Mesenchymal stem cell (in vitro differentiated cells and primary cell): ENCODE measurements at regions not wholly inside any gene's neighbourhood (a gene's known extent, or its start where the extent isn't known, plus 50 kb on each side); places are given as distances from the start of the nearest gene placed in this dataset.
"Not testable (repeated sequence)": the region's sequence is repeated elsewhere in the genome, so short reads cannot be mapped to it uniquely, and the experiment has no call there.

Experiments used
- DNase-seq: peaks from one replicate; pipeline ENCODE4 v3.0.0-alpha.2; 2013
- H2AFZ ChIP-seq: one replicate; pipeline ENCODE4 v1.6.1; 2013; ENCODE audit warnings: low read depth, mild to moderate bottlenecking, control low read depth, inconsistent platforms, low read length, moderate library complexity
- H2AK5ac ChIP-seq: 2 replicates; pipeline ENCODE4 v1.6.1; 2013; ENCODE audit warnings: low read length, moderate library complexity, mild to moderate bottlenecking, inconsistent platforms; ENCODE audit not compliant: severe bottlenecking
- H2BK120ac ChIP-seq: one replicate; pipeline ENCODE4 v1.6.1; 2013; ENCODE audit warnings: low read depth, mild to moderate bottlenecking, inconsistent platforms, low read length, moderate library complexity
- H2BK12ac ChIP-seq, 2 experiments: one replicate each; pipeline ENCODE4 v1.6.1; 2013; ENCODE audit warnings: inconsistent platforms in 2 of 2, low read length in 2 of 2, mild to moderate bottlenecking in 2 of 2, moderate library complexity in 2 of 2, control low read depth in 1 of 2
- H2BK15ac ChIP-seq: one replicate; pipeline ENCODE4 v1.6.1; 2013; ENCODE audit warnings: mild to moderate bottlenecking, low read depth, inconsistent platforms; ENCODE audit not compliant: poor library complexity, severe bottlenecking
- H2BK5ac ChIP-seq: 2 replicates; pipeline ENCODE4 v1.6.1; 2013; ENCODE audit warnings: low read depth, mild to moderate bottlenecking, low read length, control low read depth, inconsistent platforms; ENCODE audit not compliant: poor library complexity, severe bottlenecking
- H3K14ac ChIP-seq, 2 experiments: one replicate each; pipeline ENCODE4 v1.6.1; 2013; ENCODE audit warnings: inconsistent platforms in 2 of 2, low read length in 2 of 2, control low read depth in 1 of 2, mild to moderate bottlenecking in 1 of 2, moderate library complexity in 1 of 2
- H3K18ac ChIP-seq, 2 experiments: one replicate each; pipeline ENCODE4 v1.6.1; 2013; ENCODE audit warnings: inconsistent platforms in 2 of 2, low read length in 2 of 2, control low read depth in 1 of 2, low read depth in 1 of 2, mild to moderate bottlenecking in 1 of 2
- H3K23ac ChIP-seq, 2 experiments: one replicate each; pipeline ENCODE4 v1.6.1; 2013; ENCODE audit warnings: inconsistent platforms in 2 of 2, low read length in 2 of 2, mild to moderate bottlenecking in 2 of 2, moderate library complexity in 2 of 2, control low read depth in 1 of 2
- H3K27ac ChIP-seq: 2 replicates; pipeline ENCODE4 v1.5.1; 2013; ENCODE audit warnings: mild to moderate bottlenecking, moderate library complexity, low read length, control low read depth, inconsistent platforms; ENCODE audit not compliant: poor library complexity, severe bottlenecking
- H3K27me3 ChIP-seq, 2 experiments: 2 replicates each; pipeline versions ENCODE4 v1.6.1 to v1.7.0; 2013; ENCODE audit warnings: low read length in 2 of 2, mild to moderate bottlenecking in 2 of 2, moderate library complexity in 2 of 2, control low read depth in 1 of 2, inconsistent platforms in 1 of 2; ENCODE audit not compliant: control insufficient read depth in 1 of 2, insufficient read depth in 1 of 2
- H3K36me3 ChIP-seq, 2 experiments: 2 replicates each; pipeline versions ENCODE4 v1.6.1 to v1.7.0; 2013; ENCODE audit warnings: low read length in 2 of 2, control low read depth in 1 of 2, inconsistent platforms in 1 of 2, low read depth in 1 of 2, mild to moderate bottlenecking in 1 of 2; ENCODE audit not compliant: insufficient read depth in 2 of 2, control insufficient read depth in 1 of 2
- H3K4ac ChIP-seq, 2 experiments: one replicate each; pipeline ENCODE4 v1.6.1; 2013; ENCODE audit warnings: inconsistent platforms in 2 of 2, low read length in 2 of 2, mild to moderate bottlenecking in 2 of 2, moderate library complexity in 2 of 2, control low read depth in 1 of 2, low read depth in 1 of 2
- H3K4me1 ChIP-seq: 2 replicates; pipeline ENCODE4 v1.6.1; 2013; ENCODE audit warnings: low read depth, low read length, control low read depth; ENCODE audit not compliant: control insufficient read depth, insufficient read depth
- H3K4me2 ChIP-seq: 2 replicates; pipeline ENCODE4 v1.6.1; 2013; ENCODE audit warnings: low read length, mild to moderate bottlenecking, inconsistent platforms; ENCODE audit not compliant: poor library complexity, severe bottlenecking
- H3K4me3 ChIP-seq, 2 experiments: 2 replicates each; pipeline versions ENCODE4 v1.5.1 to v1.7.0; 2013; ENCODE audit warnings: low read length in 2 of 2, mild to moderate bottlenecking in 2 of 2, control low read depth in 1 of 2, low read depth in 1 of 2; ENCODE audit not compliant: insufficient read depth in 1 of 2
- H3K79me1 ChIP-seq: replicated peaks from 2 replicates; pipeline ENCODE4 v1.6.1; 2013; ENCODE audit warnings: mild to moderate bottlenecking, control low read depth, low read length, inconsistent platforms; ENCODE audit not compliant: poor library complexity, severe bottlenecking
- H3K9ac ChIP-seq: 2 replicates; pipeline ENCODE4 v1.7.0; 2013; ENCODE audit warnings: mild to moderate bottlenecking, low read length, moderate library complexity
- H3K9me3 ChIP-seq: 2 replicates; pipeline ENCODE4 v1.7.0; 2013; ENCODE audit warnings: mild to moderate bottlenecking, low read length; ENCODE audit not compliant: control insufficient read depth
- H4K8ac ChIP-seq: one replicate; pipeline ENCODE4 v1.6.1; 2013; ENCODE audit warnings: inconsistent platforms, mild to moderate bottlenecking, low read length, moderate library complexity
- H4K91ac ChIP-seq: one replicate; pipeline ENCODE4 v1.6.1; 2013; ENCODE audit warnings: mild to moderate bottlenecking, low read length, inconsistent platforms
- WGBS: methylation state at CpG from one replicate; pipeline ENCODE4 v1.1.7; 2013; ENCODE audit warnings: mixed read lengths; 5-methylcytosine and 5-hydroxymethylcytosine counted together

- DNase-seq: no peak
- H3K36me3 ChIP-seq: no peaks in the 10 kb centered on the region
- no peak overlapping the region for H3K9ac ChIP-seq
- H3K14ac ChIP-seq: no peak overlapping the region
- H3K27me3 ChIP-seq: no peaks in the 10 kb centered on the region
- no peak overlapping the region for H2AK5ac ChIP-seq
- no peak overlapping the region for H2BK15ac ChIP-seq
- no peaks in the 10 kb centered on the region for H3K4me1 ChIP-seq
- H2AFZ ChIP-seq: no peak overlapping the region
- H2BK120ac ChIP-seq: no peak overlapping the region
- no peak overlapping the region for H2BK12ac ChIP-seq
- H4K91ac ChIP-seq: no peak overlapping the region
- peaks cover 16% of the 10 kb centered on the region for H3K9me3 ChIP-seq
- no peak overlapping the region for H3K4me3 ChIP-seq
- H2BK5ac ChIP-seq: no peak overlapping the region
- no CpG with 5 or more reads among the region's 1 CpG for WGBS
- H4K8ac ChIP-seq: no peak overlapping the region
- H3K79me1 ChIP-seq: no peaks in the 10 kb centered on the region
- no peak overlapping the region for H3K4ac ChIP-seq
- H3K23ac ChIP-seq: no peak overlapping the region
- no peak overlapping the region for H3K27ac ChIP-seq
- H3K18ac ChIP-seq: no peak overlapping the region
- no peak overlapping the region for H3K4me2 ChIP-seq
These were observed 392.3 kb upstream of the RIOK2 start for GRCh38 chr5:97575322-97575721.

- H4K8ac ChIP-seq: no peak overlapping the region
- DNase-seq: no peak
These were observed 393.9 kb upstream of the RIOK2 start for GRCh38 chr5:97576956-97577355.

GRCh38 chr5:97579977-97580376, 396.9 kb upstream of the RIOK2 start:
- not testable (repeated sequence) for H2BK120ac ChIP-seq, H3K18ac ChIP-seq, H3K9me3 ChIP-seq, H4K8ac ChIP-seq, H2BK5ac ChIP-seq, H2BK12ac ChIP-seq, H4K91ac ChIP-seq, H3K36me3 ChIP-seq, DNase-seq, H3K9ac ChIP-seq, H3K4me2 ChIP-seq, H2AFZ ChIP-seq, H3K79me1 ChIP-seq, H3K4ac ChIP-seq, H2BK15ac ChIP-seq, H3K27ac ChIP-seq, H3K4me3 ChIP-seq, H3K4me1 ChIP-seq, H2AK5ac ChIP-seq, H3K23ac ChIP-seq, H3K27me3 ChIP-seq
- WGBS: 96% methylated on average over 18 of the region's 29 CpGs
- peak overlapping the region in 1 of 2 experiments; percentile 41 for H3K14ac ChIP-seq

More at GRCh38 chr5:97576956-97577355, 393.9 kb upstream of the RIOK2 start:
- Histone ChIP-seq H2AK5ac (no peak overlapping the region), H3K9ac (no peak overlapping the region), H3K79me1 (no peaks in the 10 kb centered on the region), H3K4me3 (no peak overlapping the region), H3K23ac (no peak overlapping the region), H2BK15ac (no peak overlapping the region), H3K27ac (no peak overlapping the region), H2BK12ac (no peak overlapping the region), H3K14ac (no peak overlapping the region), H2BK120ac (no peak overlapping the region), H3K27me3 (no peaks in the 10 kb centered on the region), H3K4ac (no peak overlapping the region), H3K4me2 (no peak overlapping the region), H3K9me3 (peaks cover 1% of the 10 kb centered on the region), H3K36me3 (no peaks in the 10 kb centered on the region), H3K18ac (no peak overlapping the region), H2AFZ (no peak overlapping the region), H2BK5ac (no peak overlapping the region), H3K4me1 (no peaks in the 10 kb centered on the region), H4K91ac (no peak overlapping the region)
- 100% methylated on average over 1 of the region's 2 CpGs for WGBS

GRCh38 chr5:97580746-97581145, 397.7 kb upstream of the RIOK2 start:
- Histone ChIP-seq H3K23ac (no peak overlapping the region), H2BK15ac (no peak overlapping the region), H3K14ac (no peak overlapping the region), H3K4me3 (no peak overlapping the region), H3K18ac (no peak overlapping the region), H3K27me3 (no peaks in the 10 kb centered on the region), H3K4ac (no peak overlapping the region), H4K8ac (no peak overlapping the region), H2BK120ac (no peak overlapping the region), H3K4me2 (no peak overlapping the region), H3K9ac (no peak overlapping the region), H2AFZ (no peak overlapping the region), H2AK5ac (no peak overlapping the region), H3K79me1 (no peaks in the 10 kb centered on the region), H3K4me1 (no peaks in the 10 kb centered on the region), H2BK12ac (no peak overlapping the region), H4K91ac (no peak overlapping the region), H3K9me3 (no peaks in the 10 kb centered on the region), H2BK5ac (no peak overlapping the region), H3K27ac (no peak overlapping the region), H3K36me3 (no peaks in the 10 kb centered on the region)
- 95% methylated on average over 2 of the region's 2 CpGs for whole genome bisulfite sequencing
- DNase-seq: no peak
